AG10803 (cell line): ENCODE measurements at regions not wholly inside any gene's neighbourhood (a gene's known extent, or its start where the extent isn't known, plus 50 kb on each side); places are given as distances from the start of the nearest gene placed in this dataset.

ENCODE experiments used
- DNase-seq: peaks from one replicate; pipeline ENCODE4 v3.0.0; 2010; ENCODE audit warnings: low read depth
- H3K4me3 ChIP-seq: 2 replicates; pipeline ENCODE4 v1.5.1; 2011; ENCODE audit warnings: mild to moderate bottlenecking, low read length, control low read depth
- CTCF ChIP-seq: conservative IDR thresholded peaks from 2 replicates; pipeline ENCODE4 v1.5.1; 2011; ENCODE audit warnings: mild to moderate bottlenecking, low read length, control low read depth, inconsistent platforms

- H3K4me3 ChIP-seq: no peak overlapping the region
- TF ChIP-seq CTCF: no peak
- DNase-seq: no peak
Measured at GRCh38 chr5:67374378-67374777, 177.8 kb upstream of the CD180 start.

- no peak for DNase-seq
- no peak overlapping the region for H3K4me3 ChIP-seq
- no peak for TF ChIP-seq CTCF
Measured at GRCh38 chr5:67373518-67373917, 176.9 kb upstream of the CD180 start.

DNA sequence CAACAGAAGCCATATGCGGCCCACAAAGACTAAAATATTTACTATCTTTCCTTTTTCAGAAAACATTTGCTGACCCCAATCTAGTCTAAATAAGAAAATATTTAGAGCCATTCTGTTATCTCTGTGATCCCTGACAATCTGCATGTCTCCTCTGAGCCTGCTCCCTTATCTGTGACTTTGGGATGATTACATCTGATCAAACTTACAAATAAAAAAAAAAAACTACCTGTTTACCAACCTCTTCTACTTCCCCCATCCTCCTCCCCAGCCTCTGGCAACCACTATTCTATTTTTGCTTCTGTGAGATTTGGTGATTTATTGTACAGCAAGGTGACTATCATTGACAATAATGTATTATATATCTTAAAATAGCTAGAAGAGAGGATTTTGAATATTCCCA is 176.3 kb upstream of the CD180 start:
- H3K4me3 ChIP-seq: no peak overlapping the region
- TF ChIP-seq CTCF: no peak
- no peak for DNase-seq

- no peak for DNase-seq
- no peak for TF ChIP-seq CTCF
Measured at GRCh38 chr5:67371924-67372323, 175.3 kb upstream of the CD180 start.

GRCh38 chr5:67366691-67367395 is 170.2 kb upstream of the CD180 start:
- no peak for DNase-seq
- TF ChIP-seq CTCF: no peak
- no peak overlapping the region for H3K4me3 ChIP-seq

More at GRCh38 chr5:67371924-67372323, 175.3 kb upstream of the CD180 start:
- H3K4me3 ChIP-seq: no peak overlapping the region

DNA sequence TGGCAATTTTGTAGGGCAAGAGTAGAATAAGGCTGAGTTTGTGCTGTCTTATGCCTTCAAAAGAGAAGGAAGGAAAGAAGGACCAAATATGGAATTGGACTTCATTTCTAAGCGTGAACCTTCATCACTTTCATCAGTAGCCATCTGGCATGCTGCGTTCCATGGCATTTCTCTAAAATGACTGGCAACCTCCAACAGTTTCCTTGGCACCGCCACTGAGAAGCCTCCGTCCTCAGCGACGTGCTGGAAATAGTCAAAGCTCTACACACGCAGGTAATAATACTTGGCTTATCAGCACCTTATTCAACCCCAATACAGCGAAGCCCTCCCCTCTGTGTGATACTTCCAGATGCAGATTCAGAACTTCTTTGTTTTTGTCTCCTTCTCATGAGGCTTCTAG is 169.7 kb upstream of the CD180 start:
- DNase-seq: no peak
- no peak overlapping the region for H3K4me3 ChIP-seq
- no peak for TF ChIP-seq CTCF

- H3K4me3 ChIP-seq: no peak overlapping the region
- TF ChIP-seq CTCF: no peak
- DNase-seq: no peak
Measured at GRCh38 chr5:67364381-67364970, 167.9 kb upstream of the CD180 start.
